Ishikawa (cell line): ENCODE measurements at regions not wholly inside any gene's neighbourhood (a gene's known extent, or its start where the extent isn't known, plus 50 kb on each side); places are given as distances from the start of the nearest gene placed in this dataset.

ENCODE experiments used
- CREB1 ChIP-seq: IDR thresholded peaks from 2 replicates; pipeline ENCODE4 v1.6.1; 2012; ENCODE audit warnings: low read depth
- EGR1 ChIP-seq: IDR thresholded peaks from 2 replicates; pipeline ENCODE4 v1.6.1; 2012
- EP300 ChIP-seq: IDR thresholded peaks from 2 replicates; pipeline ENCODE4 v1.6.1; 2012; ENCODE audit warnings: borderline replicate concordance
- NFIC ChIP-seq: IDR thresholded peaks from 2 replicates; pipeline ENCODE4 v1.6.1; 2012
- RAD21 ChIP-seq: IDR thresholded peaks from 2 replicates; pipeline ENCODE4 v1.6.1; 2012; ENCODE audit warnings: low read depth
- TCF12 ChIP-seq: IDR thresholded peaks from 2 replicates; pipeline ENCODE4 v1.6.1; 2012; ENCODE audit warnings: low read depth
- YY1 ChIP-seq: IDR thresholded peaks from 2 replicates; pipeline ENCODE4 v1.6.1; 2012; ENCODE audit warnings: low read depth
- TF ChIP-seq, protein P1 (sequence below): IDR thresholded peaks from 2 replicates; pipeline ENCODE4 v1.6.1; 2012; ENCODE audit warnings: low read depth, mild to moderate bottlenecking
- TF ChIP-seq, protein P2 (sequence below): IDR thresholded peaks from 2 replicates; pipeline ENCODE4 v1.6.1; 2012
- TF ChIP-seq, protein P3 (sequence below): IDR thresholded peaks from 2 replicates; pipeline ENCODE4 v1.6.1; 2012

GRCh38 chr5:164202338-164202737, 696.9 kb downstream of the MAT2B start:
- TF ChIP-seq, protein P1, sequence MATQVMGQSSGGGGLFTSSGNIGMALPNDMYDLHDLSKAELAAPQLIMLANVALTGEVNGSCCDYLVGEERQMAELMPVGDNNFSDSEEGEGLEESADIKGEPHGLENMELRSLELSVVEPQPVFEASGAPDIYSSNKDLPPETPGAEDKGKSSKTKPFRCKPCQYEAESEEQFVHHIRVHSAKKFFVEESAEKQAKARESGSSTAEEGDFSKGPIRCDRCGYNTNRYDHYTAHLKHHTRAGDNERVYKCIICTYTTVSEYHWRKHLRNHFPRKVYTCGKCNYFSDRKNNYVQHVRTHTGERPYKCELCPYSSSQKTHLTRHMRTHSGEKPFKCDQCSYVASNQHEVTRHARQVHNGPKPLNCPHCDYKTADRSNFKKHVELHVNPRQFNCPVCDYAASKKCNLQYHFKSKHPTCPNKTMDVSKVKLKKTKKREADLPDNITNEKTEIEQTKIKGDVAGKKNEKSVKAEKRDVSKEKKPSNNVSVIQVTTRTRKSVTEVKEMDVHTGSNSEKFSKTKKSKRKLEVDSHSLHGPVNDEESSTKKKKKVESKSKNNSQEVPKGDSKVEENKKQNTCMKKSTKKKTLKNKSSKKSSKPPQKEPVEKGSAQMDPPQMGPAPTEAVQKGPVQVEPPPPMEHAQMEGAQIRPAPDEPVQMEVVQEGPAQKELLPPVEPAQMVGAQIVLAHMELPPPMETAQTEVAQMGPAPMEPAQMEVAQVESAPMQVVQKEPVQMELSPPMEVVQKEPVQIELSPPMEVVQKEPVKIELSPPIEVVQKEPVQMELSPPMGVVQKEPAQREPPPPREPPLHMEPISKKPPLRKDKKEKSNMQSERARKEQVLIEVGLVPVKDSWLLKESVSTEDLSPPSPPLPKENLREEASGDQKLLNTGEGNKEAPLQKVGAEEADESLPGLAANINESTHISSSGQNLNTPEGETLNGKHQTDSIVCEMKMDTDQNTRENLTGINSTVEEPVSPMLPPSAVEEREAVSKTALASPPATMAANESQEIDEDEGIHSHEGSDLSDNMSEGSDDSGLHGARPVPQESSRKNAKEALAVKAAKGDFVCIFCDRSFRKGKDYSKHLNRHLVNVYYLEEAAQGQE: no peak
- TF ChIP-seq YY1: no peak
- TF ChIP-seq, protein P2, sequence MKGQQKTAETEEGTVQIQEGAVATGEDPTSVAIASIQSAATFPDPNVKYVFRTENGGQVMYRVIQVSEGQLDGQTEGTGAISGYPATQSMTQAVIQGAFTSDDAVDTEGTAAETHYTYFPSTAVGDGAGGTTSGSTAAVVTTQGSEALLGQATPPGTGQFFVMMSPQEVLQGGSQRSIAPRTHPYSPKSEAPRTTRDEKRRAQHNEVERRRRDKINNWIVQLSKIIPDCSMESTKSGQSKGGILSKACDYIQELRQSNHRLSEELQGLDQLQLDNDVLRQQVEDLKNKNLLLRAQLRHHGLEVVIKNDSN: no peak
- TF ChIP-seq EGR1: no peak
- TF ChIP-seq, protein P3, sequence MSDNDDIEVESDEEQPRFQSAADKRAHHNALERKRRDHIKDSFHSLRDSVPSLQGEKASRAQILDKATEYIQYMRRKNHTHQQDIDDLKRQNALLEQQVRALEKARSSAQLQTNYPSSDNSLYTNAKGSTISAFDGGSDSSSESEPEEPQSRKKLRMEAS: no peak
- TF ChIP-seq EP300: no peak
- no peak for TF ChIP-seq RAD21
- TF ChIP-seq TCF12: no peak
- TF ChIP-seq NFIC: no peak
- no peak for TF ChIP-seq CREB1
